Endothelial cell of umbilical vein (primary cell): ENCODE measurements at regions not wholly inside any gene's neighbourhood (a gene's known extent, or its start where the extent isn't known, plus 50 kb on each side); places are given as distances from the start of the nearest gene placed in this dataset.

ENCODE experiments used
- BruUV-seq: library from RNA; stranded (reverse); fragments of 400-500 nt; replicated peaks from 2 replicates; lab custom pipeline; 2021; lab: Mats Ljungman, UMichigan
- CTCF ChIA-PET: fragments of 300-600, 350-600 bp; sonication (Branson Sonifier 250); formaldehyde crosslinking; loops from one replicate; lab custom pipeline; 2021; ENCODE audit warnings: antibody characterized with exemption, inconsistent platforms; lab: Charles Lee
- POLR2A ChIA-PET: fragments of 300-600, 350-600 bp; sonication (Branson Sonifier 250); formaldehyde crosslinking; loops from one replicate; lab custom pipeline; 2021; ENCODE audit warnings: antibody characterized with exemption, inconsistent platforms; lab: Charles Lee
- DNase-seq: peaks from one replicate; pipeline ENCODE4 v3.0.0-alpha.2; 2011; ENCODE audit warnings: low read depth, low spot score
- FAIRE-seq: peaks from 2 replicates; lab custom pipeline; 2011; peaks lifted over from hg19 to GRCh38; lab: Jason Lieb, UNC
- H2AFZ ChIP-seq: 2 replicates; pipeline ENCODE4 v1.6.0; 2012; ENCODE audit warnings: low read depth, low read length, control low read depth, inconsistent platforms
- H3K27ac ChIP-seq: 2 replicates; pipeline ENCODE4 v1.5.1; 2011; ENCODE audit warnings: low read depth, mild to moderate bottlenecking, control low read depth, low read length, moderate library complexity; ENCODE audit not compliant: insufficient read depth
- H3K27me3 ChIP-seq, 2 experiments: 2 replicates each; pipeline versions ENCODE4 v1.6.0 to v1.6.1; 2011; ENCODE audit warnings: low read length in 2 of 2, mixed read lengths in 1 of 2; ENCODE audit not compliant: control insufficient read depth in 2 of 2, insufficient read depth in 2 of 2
- H3K36me3 ChIP-seq, 2 experiments: 2 replicates in 1 of 2; 3 replicates in 1 of 2; pipeline ENCODE4 v1.5.1; 2011; ENCODE audit warnings: low read length in 2 of 2, mild to moderate bottlenecking in 1 of 2, moderate library complexity in 1 of 2; ENCODE audit not compliant: control insufficient read depth in 2 of 2, insufficient read depth in 2 of 2; ENCODE audit errors: extremely low read depth in 1 of 2
- H3K4me1 ChIP-seq: 3 replicates; pipeline ENCODE4 v1.5.1; 2011; ENCODE audit warnings: mild to moderate bottlenecking, low read length; ENCODE audit not compliant: control insufficient read depth, insufficient read depth; ENCODE audit errors: extremely low read depth
- H3K4me2 ChIP-seq: 2 replicates; pipeline ENCODE4 v1.6.1; 2011; ENCODE audit warnings: low read length, control low read depth, mixed read lengths; ENCODE audit not compliant: insufficient read depth
- H3K4me3 ChIP-seq, 3 experiments: fragments of 200-600 bp in 1 of 3; sonication (generic), shearing (Covaris generic) in 1 of 3; replicated peaks in 1 of 3; 2 replicates each; pipeline ENCODE4 v1.5.1; 2011 to 2016; ENCODE audit warnings: control low read depth in 3 of 3, low read length in 3 of 3, mild to moderate bottlenecking in 2 of 3, inconsistent platforms in 1 of 3, low read depth in 1 of 3, moderate library complexity in 1 of 3; ENCODE audit not compliant: insufficient read depth in 1 of 3
- H3K79me2 ChIP-seq: 2 replicates; pipeline ENCODE4 v1.6.0; 2012; ENCODE audit warnings: low read length, inconsistent platforms; ENCODE audit not compliant: control insufficient read depth, insufficient read depth
- H3K9ac ChIP-seq: replicated peaks from 2 replicates; pipeline ENCODE3; 2011; ENCODE audit warnings: low read length, control low read depth; ENCODE audit not compliant: insufficient read depth; ENCODE audit errors: extremely low read depth
- H3K9me1 ChIP-seq: replicated peaks from 3 replicates; pipeline ENCODE4 v1.6.0; 2011; ENCODE audit warnings: mild to moderate bottlenecking, low read length; ENCODE audit not compliant: control insufficient read depth, insufficient read depth; ENCODE audit errors: extremely low read depth
- H3K9me3 ChIP-seq: replicated peaks from 2 replicates; pipeline ENCODE4 v1.5.1; 2012; ENCODE audit warnings: low read length, inconsistent platforms; ENCODE audit not compliant: control insufficient read depth, insufficient read depth
- H4K20me1 ChIP-seq: replicated peaks from 2 replicates; pipeline ENCODE3; 2011; ENCODE audit warnings: mild to moderate bottlenecking, low read length; ENCODE audit not compliant: control insufficient read depth, insufficient read depth; ENCODE audit errors: extremely low read depth
- FOS ChIP-seq: IDR thresholded peaks from 2 replicates; pipeline ENCODE4 v1.6.1; 2011; ENCODE audit warnings: mild to moderate bottlenecking, low read length, moderate library complexity, borderline replicate concordance; ENCODE audit not compliant: insufficient read depth
- JUN ChIP-seq: IDR thresholded peaks from 2 replicates; pipeline ENCODE4 v1.6.1; 2011; ENCODE audit warnings: borderline replicate concordance, low read depth; ENCODE audit not compliant: insufficient read length, insufficient read depth
- MYC ChIP-seq: IDR thresholded peaks from one replicate; pipeline ENCODE4 v1.6.1; 2011; ENCODE audit warnings: mild to moderate bottlenecking, low read depth, low read length
- POLR2A ChIP-seq: IDR thresholded peaks from 2 replicates; pipeline ENCODE4 v1.6.1; 2012; ENCODE audit warnings: low read depth, mild to moderate bottlenecking, control low read depth, low read length
- POLR2AphosphoS5 ChIP-seq: IDR thresholded peaks from 2 replicates; pipeline ENCODE4 v1.6.1; 2012; ENCODE audit warnings: low read depth, mild to moderate bottlenecking, control low read depth, low read length, moderate library complexity; ENCODE audit not compliant: insufficient read depth
- dilution Hi-C: fragments of 300-500 bp; cut with MboI; formaldehyde crosslinking; loops from one replicate; pipeline ENCODE4 v1.15.0; 2019; ENCODE audit warnings: low sequenced_read_pairs; ENCODE audit not compliant: extremely low pct_ligation_motif_present
- intact Hi-C: fragments of 100-400 bp; cut with micrococcal nuclease; formaldehyde crosslinking; loops from one replicate; pipeline ENCODE4 v1.10.0; 2022

DNA sequence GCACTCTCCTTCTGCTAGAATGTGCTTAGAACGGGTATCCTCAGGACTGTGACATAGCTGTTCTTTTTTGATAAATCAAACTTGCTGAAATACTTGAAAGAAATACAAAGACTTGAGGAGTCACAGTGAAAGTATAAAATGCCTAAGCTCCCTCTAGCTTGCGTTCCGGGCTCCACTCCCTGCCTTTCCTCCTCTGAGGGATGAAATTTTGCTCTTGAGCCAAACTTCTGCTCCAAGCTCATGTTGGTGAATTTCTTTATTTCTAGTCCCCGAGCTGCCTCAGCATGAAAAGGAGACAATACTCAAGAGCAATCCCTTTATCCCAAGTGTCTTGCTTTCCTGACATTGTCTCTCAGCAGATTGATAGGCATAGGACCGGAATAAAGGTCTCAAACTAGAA lies 499.6 kb upstream of the ADARB2 start:
- no peak for TF ChIP-seq FOS
- no peak for TF ChIP-seq JUN
- TF ChIP-seq POLR2AphosphoS5 = no peak
- TF ChIP-seq POLR2A = no peak
- Histone ChIP-seq H3K4me1 (no peaks in the 10 kb centered on the region), H3K4me3 (no peak overlapping the region), H2AFZ (no peak overlapping the region), H3K79me2 (no peaks in the 10 kb centered on the region), H3K9me3 (peaks cover 6% of the 10 kb centered on the region), H3K27me3 (no peaks in the 10 kb centered on the region), H3K9me1 (no peaks in the 10 kb centered on the region), H3K27ac (no peak overlapping the region), H3K4me2 (no peak overlapping the region), H3K36me3 (no peaks in the 10 kb centered on the region), H3K9ac (no peak overlapping the region), H4K20me1 (no peaks in the 10 kb centered on the region)
- ChIA-PET CTCF (no interaction called here), POLR2A (no interaction called here)
- no peak for FAIRE-seq
- dilution Hi-C loops = no loop called here
- BruUV-seq = no TSS peak
- no peak for DNase-seq
- intact Hi-C loops = no loop called here

- Histone ChIP-seq H3K4me3 (no peak overlapping the region), H3K27ac (no peak overlapping the region), H3K79me2 (no peaks in the 10 kb centered on the region), H3K4me2 (no peak overlapping the region), H3K9ac (no peak overlapping the region), H2AFZ (no peak overlapping the region), H3K9me1 (no peaks in the 10 kb centered on the region), H3K27me3 (no peaks in the 10 kb centered on the region), H4K20me1 (no peaks in the 10 kb centered on the region), H3K4me1 (no peaks in the 10 kb centered on the region), H3K9me3 (peaks cover 2% of the 10 kb centered on the region), H3K36me3 (no peaks in the 10 kb centered on the region)
- POLR2A ChIA-PET = no interaction called here
- BruUV-seq = no TSS peak
- no peak for DNase-seq
- CTCF ChIA-PET = no interaction called here
- TF ChIP-seq MYC = no peak
- intact Hi-C loops (no loop called here), dilution Hi-C loops (no loop called here)
- FAIRE-seq = no peak
Observed at GRCh38 chr10:2232479-2232878, 495.2 kb upstream of the ADARB2 start.
